Uterus (tissue), 2 donors: ENCODE measurements at regions not wholly inside any gene's neighbourhood (a gene's known extent, or its start where the extent isn't known, plus 50 kb on each side); places are given as distances from the start of the nearest gene placed in this dataset.

Source experiments
- POLR2A ChIP-seq, 2 donors: fragments of 450-650 bp; IDR thresholded peaks; one replicate each; pipeline ENCODE4 v1.6.1; 2016; ENCODE audit warnings: antibody characterized with exemption in 2 of 2, mild to moderate bottlenecking in 1 of 2, moderate library complexity in 1 of 2
- TF ChIP-seq, protein P1 (sequence below), 4 experiments: fragments of 200-600 bp in 2 of 4; fragments of 450-650 bp in 2 of 4; sonication (generic) in 2 of 4; IDR thresholded peaks; one replicate each; pipeline ENCODE4 v1.5.1; 2016 to 2019; ENCODE audit warnings: antibody characterized with exemption in 4 of 4, mild to moderate bottlenecking in 2 of 4, moderate library complexity in 1 of 4

- TF ChIP-seq, protein P1, sequence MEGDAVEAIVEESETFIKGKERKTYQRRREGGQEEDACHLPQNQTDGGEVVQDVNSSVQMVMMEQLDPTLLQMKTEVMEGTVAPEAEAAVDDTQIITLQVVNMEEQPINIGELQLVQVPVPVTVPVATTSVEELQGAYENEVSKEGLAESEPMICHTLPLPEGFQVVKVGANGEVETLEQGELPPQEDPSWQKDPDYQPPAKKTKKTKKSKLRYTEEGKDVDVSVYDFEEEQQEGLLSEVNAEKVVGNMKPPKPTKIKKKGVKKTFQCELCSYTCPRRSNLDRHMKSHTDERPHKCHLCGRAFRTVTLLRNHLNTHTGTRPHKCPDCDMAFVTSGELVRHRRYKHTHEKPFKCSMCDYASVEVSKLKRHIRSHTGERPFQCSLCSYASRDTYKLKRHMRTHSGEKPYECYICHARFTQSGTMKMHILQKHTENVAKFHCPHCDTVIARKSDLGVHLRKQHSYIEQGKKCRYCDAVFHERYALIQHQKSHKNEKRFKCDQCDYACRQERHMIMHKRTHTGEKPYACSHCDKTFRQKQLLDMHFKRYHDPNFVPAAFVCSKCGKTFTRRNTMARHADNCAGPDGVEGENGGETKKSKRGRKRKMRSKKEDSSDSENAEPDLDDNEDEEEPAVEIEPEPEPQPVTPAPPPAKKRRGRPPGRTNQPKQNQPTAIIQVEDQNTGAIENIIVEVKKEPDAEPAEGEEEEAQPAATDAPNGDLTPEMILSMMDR (IDR thresholded peaks at IDR 0.05), result no peak
- TF ChIP-seq POLR2A (IDR thresholded peaks at IDR 0.05), result no peak
Measured at GRCh38 chr1:55986003-55986402, 593.4 kb downstream of the PLPP3 start.
